Uterus (tissue), 2 donors: ENCODE measurements at regions not wholly inside any gene's neighbourhood (a gene's known extent, or its start where the extent isn't known, plus 50 kb on each side); places are given as distances from the start of the nearest gene placed in this dataset.

Experiments
- CTCF ChIP-seq, 4 experiments: fragments of 200-600 bp in 2 of 4; fragments of 450-650 bp in 2 of 4; sonication (generic) in 2 of 4; IDR thresholded peaks; one replicate each; pipeline ENCODE4 v1.5.1; 2016 to 2019; ENCODE audit warnings: antibody characterized with exemption in 4 of 4, mild to moderate bottlenecking in 2 of 4, moderate library complexity in 1 of 4
- POLR2A ChIP-seq, 2 donors: fragments of 450-650 bp; IDR thresholded peaks; one replicate each; pipeline ENCODE4 v1.6.1; 2016; ENCODE audit warnings: antibody characterized with exemption in 2 of 2, mild to moderate bottlenecking in 1 of 2, moderate library complexity in 1 of 2

DNA sequence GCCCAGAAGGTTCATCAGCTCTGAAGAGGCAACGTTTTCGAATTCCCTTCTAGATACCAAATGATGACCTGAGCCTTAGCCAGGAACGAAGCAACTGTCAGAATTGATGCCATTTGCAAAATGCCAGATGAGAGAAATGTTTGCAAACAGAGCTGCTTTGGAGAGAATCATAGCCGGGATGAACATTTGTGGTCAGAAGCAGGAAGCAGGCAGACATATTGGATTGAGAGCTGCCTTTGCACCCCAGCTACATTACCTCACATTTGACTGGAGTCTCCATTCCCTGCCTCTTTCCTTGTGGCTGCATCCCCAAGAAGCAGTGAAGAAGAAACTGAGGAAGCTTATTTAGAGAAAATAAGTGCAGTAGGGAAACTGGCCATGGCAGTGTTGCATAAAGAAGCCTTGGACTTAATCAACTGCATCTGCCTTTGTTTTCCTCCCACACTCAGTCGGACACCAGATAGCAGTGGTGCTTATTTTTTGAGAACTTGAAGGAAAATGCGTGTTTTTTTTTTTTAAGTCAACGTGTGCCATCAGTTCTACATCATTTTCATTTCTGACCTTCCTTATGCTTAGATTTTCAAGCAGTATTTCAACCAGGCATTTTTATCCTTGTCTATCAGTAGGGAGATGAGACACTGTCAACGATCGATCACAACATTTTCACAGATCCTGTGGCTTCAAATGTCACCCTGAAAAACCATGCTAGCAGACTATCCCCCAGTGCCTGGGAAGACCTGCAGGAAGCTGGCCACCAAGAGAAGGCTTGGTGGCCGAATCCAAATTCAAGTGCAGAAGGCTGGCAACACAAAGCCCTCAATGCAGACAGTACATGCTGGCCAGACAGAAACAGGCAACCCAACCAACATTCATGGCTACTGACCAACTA, 541.2 kb upstream of the JARID2 start:
- no peak for TF ChIP-seq CTCF (IDR thresholded peaks at IDR 0.05)
- TF ChIP-seq POLR2A (IDR thresholded peaks at IDR 0.05), result no peak
